Keratinocyte (primary cell): ENCODE measurements at regions not wholly inside any gene's neighbourhood (a gene's known extent, or its start where the extent isn't known, plus 50 kb on each side); places are given as distances from the start of the nearest gene placed in this dataset.

ENCODE experiments used
- DNase-seq: peaks from one replicate; pipeline ENCODE4 v3.0.0-alpha.2; 2011; ENCODE audit warnings: low read depth, missing footprints, low spot score
- FAIRE-seq: peaks from 2 replicates; lab custom pipeline; 2011; peaks lifted over from hg19 to GRCh38; lab: Jason Lieb, UNC
- H2AFZ ChIP-seq: 2 replicates; pipeline ENCODE4 v1.6.0; 2012; ENCODE audit warnings: low read length, control low read depth, inconsistent platforms; ENCODE audit not compliant: control insufficient read depth
- H3K27ac ChIP-seq: 2 replicates; pipeline ENCODE4 v1.5.1; 2011; ENCODE audit warnings: low read length; ENCODE audit not compliant: control insufficient read depth, insufficient read depth
- H3K27me3 ChIP-seq: 3 replicates; pipeline ENCODE4 v1.6.0; 2011; ENCODE audit warnings: low read length; ENCODE audit not compliant: control insufficient read depth, insufficient read depth; ENCODE audit errors: extremely low read depth
- H3K36me3 ChIP-seq, 2 experiments: 2 replicates in 1 of 2; 3 replicates in 1 of 2; pipeline ENCODE4 v1.5.1; 2011; ENCODE audit warnings: low read length in 2 of 2, mild to moderate bottlenecking in 1 of 2; ENCODE audit not compliant: control insufficient read depth in 2 of 2, insufficient read depth in 2 of 2; ENCODE audit errors: extremely low read depth in 1 of 2
- H3K4me1 ChIP-seq: 3 replicates; pipeline ENCODE4 v1.5.1; 2011; ENCODE audit warnings: low read length; ENCODE audit not compliant: control insufficient read depth, insufficient read depth; ENCODE audit errors: extremely low read depth
- H3K4me2 ChIP-seq: 3 replicates; pipeline ENCODE4 v1.6.0; 2011; ENCODE audit warnings: low read depth, low read length; ENCODE audit not compliant: control insufficient read depth, insufficient read depth; ENCODE audit errors: extremely low read depth
- H3K4me3 ChIP-seq, 3 experiments: fragments of 200-600 bp in 1 of 3; sonication (generic) in 1 of 3; 2 replicates in 2 of 3; 3 replicates in 1 of 3; pipeline ENCODE4 v1.5.1; 2011 to 2016; ENCODE audit warnings: low read length in 3 of 3, mild to moderate bottlenecking in 3 of 3, control low read depth in 2 of 3, inconsistent platforms in 1 of 3, low read depth in 1 of 3, mixed read lengths in 1 of 3, mixed run types in 1 of 3, moderate library complexity in 1 of 3; ENCODE audit not compliant: control insufficient read depth in 2 of 3, insufficient read depth in 2 of 3; ENCODE audit errors: extremely low read depth in 1 of 3
- H3K79me2 ChIP-seq: 2 replicates; pipeline ENCODE4 v1.6.0; 2012; ENCODE audit warnings: low read length; ENCODE audit not compliant: control insufficient read depth, insufficient read depth
- H3K9ac ChIP-seq: 3 replicates; pipeline ENCODE4 v1.6.0; 2011; ENCODE audit warnings: low read length; ENCODE audit not compliant: control insufficient read depth, insufficient read depth; ENCODE audit errors: extremely low read depth
- H3K9me1 ChIP-seq: 3 replicates; pipeline ENCODE4 v1.6.0; 2011; ENCODE audit warnings: low read length; ENCODE audit not compliant: control insufficient read depth, insufficient read depth; ENCODE audit errors: extremely low read depth
- H3K9me3 ChIP-seq: 2 replicates; pipeline ENCODE4 v1.5.1; 2012; ENCODE audit warnings: low read depth, low read length; ENCODE audit not compliant: control insufficient read depth
- H4K20me1 ChIP-seq: 3 replicates; pipeline ENCODE4 v1.6.0; 2011; ENCODE audit warnings: low read length; ENCODE audit not compliant: control insufficient read depth, insufficient read depth; ENCODE audit errors: extremely low read depth
- EZH2 ChIP-seq: IDR thresholded peaks from one replicate; pipeline ENCODE4 v1.6.1; 2012; ENCODE audit warnings: inconsistent platforms, mild to moderate bottlenecking, low read length, moderate library complexity
- dilution Hi-C: fragments of 300-500 bp; cut with MboI; formaldehyde crosslinking; loops from one replicate; pipeline ENCODE4 v1.7.0; 2020; ENCODE audit warnings: low sequenced_read_pairs; ENCODE audit not compliant: extremely low pct_ligation_motif_present
- TF ChIP-seq, protein P1 (sequence below), 3 experiments: IDR thresholded peaks in 1 of 3; conservative IDR thresholded peaks in 1 of 3; optimal IDR thresholded peaks in 1 of 3; 2 replicates in 2 of 3; 3 replicates in 1 of 3; pipeline versions ENCODE3 to v1.5.1; 2011; ENCODE audit warnings: low read length in 3 of 3, mild to moderate bottlenecking in 3 of 3, moderate library complexity in 2 of 3, control low read depth in 1 of 3, inconsistent platforms in 1 of 3; ENCODE audit not compliant: insufficient read depth in 2 of 3; ENCODE audit errors: extremely low read depth in 1 of 3

GRCh38 chr4:71229477-71230270 lies 109.1 kb upstream of the SLC4A4 start:
- peak; percentile 59 for FAIRE-seq
- no peak for DNase-seq
- H3K27ac ChIP-seq: no peak overlapping the region

DNA sequence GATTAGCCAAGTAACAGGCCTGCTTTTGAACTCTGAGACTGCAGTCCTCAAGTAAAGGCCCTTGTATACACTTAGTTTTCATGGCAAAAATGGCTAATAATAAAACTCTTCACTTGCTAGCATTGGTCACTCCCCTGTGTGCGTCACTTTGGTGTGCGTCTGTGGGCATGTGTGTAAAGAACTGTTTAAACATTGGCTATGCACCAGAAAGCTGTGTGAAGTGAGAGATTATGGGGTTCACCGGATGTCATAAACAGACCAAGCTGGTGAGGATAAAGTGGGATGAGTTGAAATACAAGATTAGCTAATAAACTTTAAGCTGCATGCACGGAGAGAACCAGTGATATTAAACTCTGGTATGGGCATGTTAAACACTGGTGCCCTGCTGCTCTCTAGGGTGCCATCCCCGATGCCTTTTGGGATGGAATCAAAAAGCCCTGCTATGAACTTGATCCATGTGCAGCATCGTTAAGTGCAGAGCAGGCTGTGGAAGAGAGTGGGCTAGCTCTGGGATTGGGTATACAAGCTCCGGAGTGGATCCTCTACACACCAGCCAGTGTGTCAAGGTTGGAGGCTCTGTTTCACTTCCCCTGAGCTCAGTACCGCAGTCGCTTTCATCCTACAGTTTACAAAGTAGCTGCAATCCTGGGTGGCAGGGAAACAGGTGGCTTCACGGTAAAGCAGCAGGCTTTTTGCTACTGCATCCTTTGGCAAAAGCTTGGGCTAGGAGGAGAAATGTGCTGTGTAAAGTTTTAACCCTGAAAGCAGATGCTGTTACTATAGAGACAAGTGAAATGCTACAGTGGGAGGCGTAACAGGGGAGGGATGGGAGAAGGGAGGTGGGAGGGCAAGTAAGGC lies 108.3 kb upstream of the SLC4A4 start:
- Histone ChIP-seq H2AFZ (no peak overlapping the region), H3K79me2 (no peaks in the 10 kb centered on the region), H3K36me3 (no peaks in the 10 kb centered on the region), H3K27ac (no peak overlapping the region), H3K4me3 (no peak overlapping the region), H3K27me3 (peaks cover 6% of the 10 kb centered on the region), H3K4me2 (no peak overlapping the region), H4K20me1 (no peaks in the 10 kb centered on the region), H3K4me1 (peaks cover 3% of the 10 kb centered on the region), H3K9me3 (no peaks in the 10 kb centered on the region), H3K9me1 (no peaks in the 10 kb centered on the region), H3K9ac (no peak overlapping the region)
- TF ChIP-seq, protein P1, sequence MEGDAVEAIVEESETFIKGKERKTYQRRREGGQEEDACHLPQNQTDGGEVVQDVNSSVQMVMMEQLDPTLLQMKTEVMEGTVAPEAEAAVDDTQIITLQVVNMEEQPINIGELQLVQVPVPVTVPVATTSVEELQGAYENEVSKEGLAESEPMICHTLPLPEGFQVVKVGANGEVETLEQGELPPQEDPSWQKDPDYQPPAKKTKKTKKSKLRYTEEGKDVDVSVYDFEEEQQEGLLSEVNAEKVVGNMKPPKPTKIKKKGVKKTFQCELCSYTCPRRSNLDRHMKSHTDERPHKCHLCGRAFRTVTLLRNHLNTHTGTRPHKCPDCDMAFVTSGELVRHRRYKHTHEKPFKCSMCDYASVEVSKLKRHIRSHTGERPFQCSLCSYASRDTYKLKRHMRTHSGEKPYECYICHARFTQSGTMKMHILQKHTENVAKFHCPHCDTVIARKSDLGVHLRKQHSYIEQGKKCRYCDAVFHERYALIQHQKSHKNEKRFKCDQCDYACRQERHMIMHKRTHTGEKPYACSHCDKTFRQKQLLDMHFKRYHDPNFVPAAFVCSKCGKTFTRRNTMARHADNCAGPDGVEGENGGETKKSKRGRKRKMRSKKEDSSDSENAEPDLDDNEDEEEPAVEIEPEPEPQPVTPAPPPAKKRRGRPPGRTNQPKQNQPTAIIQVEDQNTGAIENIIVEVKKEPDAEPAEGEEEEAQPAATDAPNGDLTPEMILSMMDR (optimal IDR thresholded peaks at IDR 0.05 in 1 of 3, IDR thresholded peaks at IDR 0.05 in 1 of 3, conservative IDR thresholded peaks at IDR 0.05 in 1 of 3; ENCODE audit: extremely low read depth in 1 of 3, insufficient read depth in 2 of 3, low read length in 3 of 3): no peak
- TF ChIP-seq EZH2: no peak
- FAIRE-seq (no peak), DNase-seq (no peak)
- dilution Hi-C loops: no loop called here

More at GRCh38 chr4:71229477-71230270, 109.1 kb upstream of the SLC4A4 start:
- no peak overlapping the region for H3K9ac ChIP-seq
- H3K9me3 ChIP-seq: no peaks in the 10 kb centered on the region
- peaks cover 6% of the 10 kb centered on the region for H3K27me3 ChIP-seq
- TF ChIP-seq, protein P1 (optimal IDR thresholded peaks at IDR 0.05 in 1 of 3, IDR thresholded peaks at IDR 0.05 in 1 of 3, conservative IDR thresholded peaks at IDR 0.05 in 1 of 3; ENCODE audit: extremely low read depth in 1 of 3, insufficient read depth in 2 of 3, low read length in 3 of 3): peak; percentile 59 to 79 (median 74)
- no peak for TF ChIP-seq EZH2
- peaks cover 3% of the 10 kb centered on the region for H3K4me1 ChIP-seq
- no peak overlapping the region for H3K4me3 ChIP-seq
- H3K9me1 ChIP-seq: no peaks in the 10 kb centered on the region
- H3K4me2 ChIP-seq: no peak overlapping the region
- dilution Hi-C loops: no loop called here
- H2AFZ ChIP-seq: no peak overlapping the region
- H3K36me3 ChIP-seq: no peaks in the 10 kb centered on the region
- H3K79me2 ChIP-seq: no peaks in the 10 kb centered on the region
- no peaks in the 10 kb centered on the region for H4K20me1 ChIP-seq
